HepG2 (cell line): ENCODE measurements at regions not wholly inside any gene's neighbourhood (a gene's known extent, or its start where the extent isn't known, plus 50 kb on each side); places are given as distances from the start of the nearest gene placed in this dataset.

Experiments
- ATAC-seq: fragments of 200-7000 bp; cut with Tn5 transposase; 3 replicates; pipeline ENCODE4 v1.9.1; 2020; ENCODE audit warnings: mild to moderate bottlenecking, moderate library complexity
- BruUV-seq: library from RNA; stranded (reverse); fragments of 400-500 nt; replicated peaks from 2 replicates; lab custom pipeline; 2021; lab: Mats Ljungman, UMichigan
- CTCF ChIA-PET: fragments of 300-600 bp; formaldehyde crosslinking; extraction: SDS; loops from one replicate; lab custom pipeline; 2021; ENCODE audit warnings: low total read pairs, inconsistent platforms, low intra/inter-chr PET ratio; lab: Yijun Ruan, JAX
- POLR2A ChIA-PET: fragments of 350-600 bp; sonication (Branson Sonifier 250); formaldehyde crosslinking; loops from one replicate; lab custom pipeline; 2020; ENCODE audit warnings: antibody characterized with exemption, inconsistent platforms; lab: Yijun Ruan, JAX
- DNase-seq: peaks from one replicate; pipeline ENCODE4 v3.0.0-alpha.2; 2015; ENCODE audit warnings: low spot score
- FAIRE-seq: peaks from 3 replicates; lab custom pipeline; 2011; peaks lifted over from hg19 to GRCh38; lab: Jason Lieb, UNC
- H2AFZ ChIP-seq: one replicate; pipeline ENCODE4 v1.6.1; 2011; ENCODE audit warnings: low read length, inconsistent platforms
- H3K27ac ChIP-seq: fragments of 300-600 bp; 3 replicates; pipeline ENCODE4 v1.8.0; 2011; ENCODE audit warnings: mixed run types, mild to moderate bottlenecking, mixed read lengths, low read length, inconsistent platforms; ENCODE audit not compliant: insufficient read depth; ENCODE audit errors: extremely low read length
- H3K27me3 ChIP-seq, 2 experiments: fragments of 200-600 bp in 1 of 2; 2 replicates in 1 of 2; 3 replicates in 1 of 2; pipeline versions ENCODE4 v1.6.0 to v1.8.0; 2011; ENCODE audit warnings: low read length in 2 of 2, mild to moderate bottlenecking in 2 of 2, moderate library complexity in 2 of 2, inconsistent platforms in 1 of 2; ENCODE audit not compliant: insufficient read depth in 2 of 2, control insufficient read depth in 1 of 2
- H3K36me3 ChIP-seq, 2 experiments: fragments of 200-600 bp in 1 of 2; replicated peaks in 1 of 2; 2 replicates in 1 of 2; 3 replicates in 1 of 2; pipeline versions ENCODE4 v1.5.1 to v1.8.0; 2011; ENCODE audit warnings: low read length in 2 of 2, inconsistent platforms in 1 of 2; ENCODE audit not compliant: insufficient read depth in 2 of 2, control insufficient read depth in 1 of 2
- H3K4me1 ChIP-seq: 2 replicates; pipeline ENCODE4 v1.5.1; 2012; ENCODE audit warnings: low read length, inconsistent platforms; ENCODE audit not compliant: insufficient read depth
- H3K4me2 ChIP-seq: 2 replicates; pipeline ENCODE4 v1.6.0; 2011; ENCODE audit warnings: low read depth, low read length, inconsistent platforms
- H3K4me3 ChIP-seq, 3 experiments: fragments of 200-600 bp in 1 of 3; sonication (generic), shearing (Covaris generic) in 1 of 3; replicated peaks in 1 of 3; 2 replicates each; pipeline ENCODE4 v1.5.1; 2011 to 2016; ENCODE audit warnings: low read length in 3 of 3, inconsistent platforms in 2 of 3, low read depth in 2 of 3, mild to moderate bottlenecking in 2 of 3, control low read depth in 1 of 3, mixed read lengths in 1 of 3; ENCODE audit not compliant: insufficient read depth in 1 of 3
- H3K79me2 ChIP-seq: one replicate; pipeline ENCODE4 v1.6.1; 2011; ENCODE audit warnings: low read length, inconsistent platforms; ENCODE audit not compliant: insufficient read depth
- H3K9ac ChIP-seq: 2 replicates; pipeline ENCODE4 v1.6.0; 2011; ENCODE audit warnings: mild to moderate bottlenecking, low read depth, low read length, inconsistent platforms; ENCODE audit not compliant: insufficient read depth
- H3K9me3 ChIP-seq: 2 replicates; pipeline ENCODE4 v1.5.1; 2012; ENCODE audit warnings: mild to moderate bottlenecking, low read length
- H4K20me1 ChIP-seq: 2 replicates; pipeline ENCODE4 v1.6.0; 2011; ENCODE audit warnings: inconsistent platforms, mild to moderate bottlenecking, low read length, moderate library complexity; ENCODE audit not compliant: insufficient read depth
- ATF2 ChIP-seq: sonication (generic); formaldehyde crosslinking; IDR thresholded peaks from 2 replicates; pipeline ENCODE4 v1.4.0; 2020; ENCODE audit warnings: missing genetic modification reagents
- FOXK1 ChIP-seq: sonication (generic); formaldehyde crosslinking; IDR thresholded peaks from 2 replicates; pipeline ENCODE4 v1.4.0; 2020; ENCODE audit warnings: low read depth, missing genetic modification reagents, borderline replicate concordance
- HINFP ChIP-seq: sonication (generic); formaldehyde crosslinking; IDR thresholded peaks from 2 replicates; pipeline ENCODE4 v1.4.0; 2020; ENCODE audit warnings: low read depth, mild to moderate bottlenecking, missing genetic modification reagents
- KLF15 ChIP-seq: sonication (generic); formaldehyde crosslinking; IDR thresholded peaks from 2 replicates; pipeline ENCODE4 v1.8.1; 2023; ENCODE audit warnings: borderline replicate concordance, mild to moderate bottlenecking, inconsistent platforms, missing genetic modification reagents, mixed read lengths
- TFAP4 ChIP-seq: sonication (generic); IDR thresholded peaks from 2 replicates; pipeline ENCODE4 v1.6.1; 2016; ENCODE audit warnings: low read depth, borderline replicate concordance
- TRIM22 ChIP-seq: fragments of 450-650 bp; IDR thresholded peaks from 2 replicates; pipeline ENCODE4 v1.6.1; 2017
- ZBTB14 ChIP-seq: sonication (generic); formaldehyde crosslinking; IDR thresholded peaks from 2 replicates; pipeline ENCODE4 v1.4.0; 2020; ENCODE audit warnings: missing genetic modification reagents
- ZNF30 ChIP-seq: sonication (generic); formaldehyde crosslinking; IDR thresholded peaks from 2 replicates; pipeline ENCODE4 v1.5.0; 2020; ENCODE audit warnings: mild to moderate bottlenecking, missing genetic modification reagents
- ZNF432 ChIP-seq: sonication (generic); formaldehyde crosslinking; IDR thresholded peaks from 2 replicates; pipeline ENCODE4 v1.5.0; 2020; ENCODE audit warnings: missing genetic modification reagents, mild to moderate bottlenecking, borderline replicate concordance
- ZNF704 ChIP-seq: sonication (generic); formaldehyde crosslinking; IDR thresholded peaks from 2 replicates; pipeline ENCODE4 v1.8.1; 2023; ENCODE audit warnings: mild to moderate bottlenecking, inconsistent platforms, moderate library complexity, missing genetic modification reagents, borderline replicate concordance
- ZNF770 ChIP-seq: sonication (generic); formaldehyde crosslinking; IDR thresholded peaks from 2 replicates; pipeline ENCODE4 v1.5.0; 2020; ENCODE audit warnings: mild to moderate bottlenecking, missing genetic modification reagents
- ZNF780A ChIP-seq: sonication (generic); formaldehyde crosslinking; IDR thresholded peaks from 2 replicates; pipeline ENCODE4 v1.8.0; 2022; ENCODE audit warnings: mild to moderate bottlenecking, missing genetic modification reagents, moderate library complexity
- ZSCAN9 ChIP-seq: IDR thresholded peaks from 2 replicates; pipeline ENCODE4 v1.6.1; 2016; ENCODE audit warnings: borderline replicate concordance
- WGBS: methylation state at CpG from one replicate; pipeline ENCODE4 v1.1.6; 2017; ENCODE audit warnings: low lambda C conversion rate; 5-methylcytosine and 5-hydroxymethylcytosine counted together
- in situ Hi-C: cut with HindIII; loops from 2 replicates; pipeline ENCODE4 v1.10.0; 2017; ENCODE audit warnings: low pct_unique_long_range_greater_than_20kb; ENCODE audit not compliant: extremely low pct_ligation_motif_present
- intact Hi-C: fragments of 100-400 bp; cut with micrococcal nuclease; formaldehyde crosslinking; loops from one replicate; pipeline ENCODE4 v1.10.0; 2022; ENCODE audit not compliant: unreplicated experiment

- TF ChIP-seq ZNF432 (no peak), ZNF30 (CRISPR knock-in tag) (no peak), HINFP (CRISPR knock-in tag) (no peak), ZBTB14 (no peak), TRIM22 (no peak), KLF15 (CRISPR knock-in tag) (no peak)
Observed at GRCh38 chr6:152879681-152880080, 103.2 kb downstream of the FBXO5 start (continued).

GRCh38 chr6:152893187-152893586 lies 89.7 kb downstream of the FBXO5 start:
- Histone ChIP-seq H3K4me1 (no peaks in the 10 kb centered on the region), H3K9me3 (no peaks in the 10 kb centered on the region), H3K4me3 (no peak overlapping the region), H2AFZ (no peak overlapping the region), H3K27ac (no peak overlapping the region), H3K4me2 (no peak overlapping the region), H4K20me1 (no peaks in the 10 kb centered on the region), H3K36me3 (no peaks in the 10 kb centered on the region), H3K9ac (no peak overlapping the region), H3K79me2 (no peaks in the 10 kb centered on the region), H3K27me3 (no peaks in the 10 kb centered on the region)
- in situ Hi-C loops: no loop called here
- DNase-seq: no peak
- 2% methylated on average over 3 of the region's 3 CpGs for WGBS
- intact Hi-C loops: loop anchor here (10.0 kb wide), 1 partner anchor 148 kb away; no protein-coding TSS in a partner anchor
- ATAC-seq: no peak
- no TSS peak for BruUV-seq
- POLR2A ChIA-PET: no interaction called here
- FAIRE-seq: no peak
- CTCF ChIA-PET: no interaction called here
- TF ChIP-seq ZNF704 (CRISPR knock-in tag) (no peak), ZNF770 (CRISPR knock-in tag) (no peak), ATF2 (CRISPR knock-in tag) (no peak), TFAP4 (no peak), FOXK1 (CRISPR knock-in tag) (no peak), ZNF780A (CRISPR knock-in tag) (no peak), ZSCAN9 (no peak)
